ENCODE measurements at regions not wholly inside any gene's neighbourhood (a gene's known extent, or its start where the extent isn't known, plus 50 kb on each side); places are given as distances from the start of the nearest gene placed in this dataset.

- Histone ChIP-seq H3K4me2 (ENCODE audit: low read length) (no peak overlapping the region), H3K36me3 (ENCODE audit: control insufficient read depth, low read length) (no peaks in the 10 kb centered on the region), H3F3A (ENCODE audit: control insufficient read depth, insufficient read depth) (0 out of 2 replicates have a peak, but pooled peaks cover 4% of the 10 kb centered on the region), H4K20me1 (ENCODE audit: control insufficient read depth, insufficient read depth, low read depth, low read length) (no peaks in the 10 kb centered on the region), H3K9me3 (ENCODE audit: control insufficient read depth, insufficient read depth, low read length) (no peaks in the 10 kb centered on the region), H3K27ac (ENCODE audit: low read depth, low read length) (no peak overlapping the region), H3K27me3 (ENCODE audit: control insufficient read depth, low read length) (no peaks in the 10 kb centered on the region), H3K4me1 (ENCODE audit: control insufficient read depth, low read length) (peaks cover 12% of the 10 kb centered on the region), H3K9me2 (replicated peaks; ENCODE audit: control insufficient read depth, low read length) (no peaks in the 10 kb centered on the region), H3K79me2 (ENCODE audit: control insufficient read depth, low read length) (no peaks in the 10 kb centered on the region), H3K4me3 (ENCODE audit: low read length) (no peak overlapping the region)
- TF ChIP-seq EZH2phosphoT487 (IDR thresholded peaks at IDR 0.05; ENCODE audit: borderline replicate concordance, low read length) = no peak
- TF ChIP-seq CTCF (IDR thresholded peaks at IDR 0.05; ENCODE audit: low read depth, low read length, poor library complexity, severe bottlenecking) = no peak
Observed at GRCh38 chr22:49404020-49404419, 423.7 kb downstream of the BRD1 start.

- H3F3A ChIP-seq (ENCODE audit: control insufficient read depth, insufficient read depth) = no peaks in the 10 kb centered on the region
- TF ChIP-seq CTCF (IDR thresholded peaks at IDR 0.05; ENCODE audit: low read depth, low read length, poor library complexity, severe bottlenecking) = no peak
- no peak for TF ChIP-seq EZH2phosphoT487 (IDR thresholded peaks at IDR 0.05; ENCODE audit: borderline replicate concordance, low read length)
Observed at GRCh38 chr22:49403102-49403501, 424.6 kb downstream of the BRD1 start.

GRCh38 chr22:49402169-49402568 lies 425.5 kb downstream of the BRD1 start:
- H3K9me3 ChIP-seq (ENCODE audit: control insufficient read depth, insufficient read depth, low read length) = no peaks in the 10 kb centered on the region
- H3K36me3 ChIP-seq (ENCODE audit: control insufficient read depth, low read length) = no peaks in the 10 kb centered on the region
- no peak overlapping the region for H3K4me2 ChIP-seq (ENCODE audit: low read length)
- no peak overlapping the region for H3K27ac ChIP-seq (ENCODE audit: low read depth, low read length)
- no peaks in the 10 kb centered on the region for H4K20me1 ChIP-seq (ENCODE audit: control insufficient read depth, insufficient read depth, low read depth, low read length)
- H3K27me3 ChIP-seq (ENCODE audit: control insufficient read depth, low read length) = no peaks in the 10 kb centered on the region
- TF ChIP-seq EZH2phosphoT487 (IDR thresholded peaks at IDR 0.05; ENCODE audit: borderline replicate concordance, low read length) (no peak), CTCF (IDR thresholded peaks at IDR 0.05; ENCODE audit: low read depth, low read length, poor library complexity, severe bottlenecking) (no peak)
- no peaks in the 10 kb centered on the region for H3F3A ChIP-seq (ENCODE audit: control insufficient read depth, insufficient read depth)
- H3K4me1 ChIP-seq (ENCODE audit: control insufficient read depth, low read length) = no peaks in the 10 kb centered on the region
- no peak overlapping the region for H3K4me3 ChIP-seq (ENCODE audit: low read length)
- no peaks in the 10 kb centered on the region for H3K79me2 ChIP-seq (ENCODE audit: control insufficient read depth, low read length)
- H3K9me2 ChIP-seq (replicated peaks; ENCODE audit: control insufficient read depth, low read length) = no peaks in the 10 kb centered on the region

More at GRCh38 chr22:49403102-49403501, 424.6 kb downstream of the BRD1 start:
- peaks cover 5% of the 10 kb centered on the region for H3K4me1 ChIP-seq (ENCODE audit: control insufficient read depth, low read length)
- H3K9me3 ChIP-seq (ENCODE audit: control insufficient read depth, insufficient read depth, low read length) = no peaks in the 10 kb centered on the region
- no peaks in the 10 kb centered on the region for H3K9me2 ChIP-seq (replicated peaks; ENCODE audit: control insufficient read depth, low read length)
- no peaks in the 10 kb centered on the region for H3K27me3 ChIP-seq (ENCODE audit: control insufficient read depth, low read length)
- no peaks in the 10 kb centered on the region for H3K36me3 ChIP-seq (ENCODE audit: control insufficient read depth, low read length)
- no peak overlapping the region for H3K4me3 ChIP-seq (ENCODE audit: low read length)
- no peak overlapping the region for H3K27ac ChIP-seq (ENCODE audit: low read depth, low read length)
- H3K4me2 ChIP-seq (ENCODE audit: low read length) = no peak overlapping the region
- H3K79me2 ChIP-seq (ENCODE audit: control insufficient read depth, low read length) = no peaks in the 10 kb centered on the region
- H4K20me1 ChIP-seq (ENCODE audit: control insufficient read depth, insufficient read depth, low read depth, low read length) = no peaks in the 10 kb centered on the region
